ENCODE measurements at regions not wholly inside any gene's neighbourhood (a gene's known extent, or its start where the extent isn't known, plus 50 kb on each side); places are given as distances from the start of the nearest gene placed in this dataset.

DNA sequence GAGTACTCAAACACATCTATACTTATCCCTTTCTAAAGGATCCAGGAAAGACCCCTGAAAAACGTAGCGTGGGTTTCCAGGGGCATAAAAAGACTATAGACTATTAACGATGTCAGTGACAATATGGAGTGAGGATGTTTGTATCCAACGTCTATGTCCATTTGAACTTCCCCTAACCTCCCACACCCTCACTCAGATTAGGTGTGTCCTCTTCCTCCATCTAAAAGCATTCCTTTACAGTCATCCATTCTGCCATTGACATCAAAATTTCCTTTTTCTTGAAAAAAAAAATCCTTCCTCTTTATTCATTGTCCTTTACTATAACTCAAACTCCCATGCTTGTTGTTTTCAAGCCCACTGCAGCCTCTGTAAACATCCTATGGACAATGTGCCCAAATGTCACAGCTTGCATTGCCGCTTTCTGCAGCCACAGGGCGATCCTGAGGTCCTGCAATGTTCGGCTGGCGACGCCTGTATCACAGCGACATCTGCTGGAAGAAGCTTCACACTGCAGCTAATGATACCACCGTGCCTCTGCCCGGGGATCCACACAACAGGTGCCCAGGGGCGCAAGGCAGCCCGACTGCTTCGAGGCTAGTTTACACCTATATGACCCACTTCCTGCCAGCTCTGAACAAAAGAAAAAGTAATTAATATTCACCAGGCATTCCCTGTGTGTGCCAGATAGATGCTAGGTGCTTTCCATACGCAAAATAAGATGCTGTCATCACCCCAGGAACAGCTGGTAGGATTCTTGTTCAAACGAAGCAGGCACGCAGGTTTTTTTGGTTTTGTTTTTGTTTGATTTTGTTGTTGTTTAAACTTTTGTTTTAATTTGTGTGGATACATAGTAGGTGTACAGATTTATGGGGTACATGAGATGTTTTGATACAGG is 267.9 kb upstream of the GHITM start:
- intact Hi-C loops (cut with micrococcal nuclease) (loop anchor here (1.0 to 10.0 kb wide), 7 partner anchors 307 to 1075 kb away; no protein-coding TSS in a partner anchor), dilution Hi-C loops (cut with MboI; ENCODE audit: extremely low pct_ligation_motif_present, low sequenced_read_pairs) (no loop called here)
- H3K4me2 ChIP-seq (ENCODE audit: insufficient read depth, low read length), result no peak overlapping the region
- no TSS peak for BruUV-seq (replicated peaks)
- no peaks in the 10 kb centered on the region for H3K4me1 ChIP-seq (ENCODE audit: control insufficient read depth, extremely low read depth, insufficient read depth, low read length)
- no peaks in the 10 kb centered on the region for H4K20me1 ChIP-seq (replicated peaks; ENCODE audit: control insufficient read depth, extremely low read depth, insufficient read depth, low read length)
- no peaks in the 10 kb centered on the region for H3K79me2 ChIP-seq (ENCODE audit: control insufficient read depth, insufficient read depth, low read length)
- FAIRE-seq (peak; percentile 90), DNase-seq (ENCODE audit: low read depth, low spot score) (peak; percentile 69)
- POLR2A ChIA-PET, result no interaction called here
- H3K4me3 ChIP-seq (replicated peaks in 1 of 3; ENCODE audit: insufficient read depth in 1 of 3, low read depth in 1 of 3, low read length in 3 of 3), result no peak overlapping the region
- TF ChIP-seq CTCF (IDR thresholded peaks at IDR 0.05; ENCODE audit: extremely low read depth in 1 of 2, insufficient read depth in 1 of 2, low read depth in 1 of 2, low read length in 2 of 2), result peak; percentile 86 to 92
- no peak for TF ChIP-seq GATA2 (IDR thresholded peaks at IDR 0.05; ENCODE audit: insufficient read depth, insufficient read length, low read depth, low read length)
- TF ChIP-seq POLR2A (IDR thresholded peaks at IDR 0.05; ENCODE audit: low read depth, low read length), result no peak
- no peaks in the 10 kb centered on the region for H3K9me3 ChIP-seq (replicated peaks; ENCODE audit: control insufficient read depth, insufficient read depth, low read length)
- no peaks in the 10 kb centered on the region for H3K9me1 ChIP-seq (replicated peaks; ENCODE audit: control insufficient read depth, extremely low read depth, insufficient read depth, low read length)
- H2AFZ ChIP-seq (ENCODE audit: low read depth, low read length), result no peak overlapping the region
- H3K9ac ChIP-seq (replicated peaks; ENCODE audit: extremely low read depth, insufficient read depth, low read length), result no peak overlapping the region
- no peak overlapping the region for H3K27ac ChIP-seq (ENCODE audit: insufficient read depth, low read depth, low read length)
- H3K36me3 ChIP-seq (ENCODE audit: control insufficient read depth in 2 of 2, extremely low read depth in 1 of 2, insufficient read depth in 2 of 2, low read length in 2 of 2), result no peaks in the 10 kb centered on the region
- H3K27me3 ChIP-seq (ENCODE audit: control insufficient read depth in 2 of 2, insufficient read depth in 2 of 2, low read length in 2 of 2), result no peaks in the 10 kb centered on the region
- CTCF ChIA-PET, result interaction anchor here (0.6 to 3.2 kb wide), 89 partner anchors 9 to 1094 kb away, joined by 3 to 114 read pairs (median 4); no protein-coding TSS in a partner anchor

DNA sequence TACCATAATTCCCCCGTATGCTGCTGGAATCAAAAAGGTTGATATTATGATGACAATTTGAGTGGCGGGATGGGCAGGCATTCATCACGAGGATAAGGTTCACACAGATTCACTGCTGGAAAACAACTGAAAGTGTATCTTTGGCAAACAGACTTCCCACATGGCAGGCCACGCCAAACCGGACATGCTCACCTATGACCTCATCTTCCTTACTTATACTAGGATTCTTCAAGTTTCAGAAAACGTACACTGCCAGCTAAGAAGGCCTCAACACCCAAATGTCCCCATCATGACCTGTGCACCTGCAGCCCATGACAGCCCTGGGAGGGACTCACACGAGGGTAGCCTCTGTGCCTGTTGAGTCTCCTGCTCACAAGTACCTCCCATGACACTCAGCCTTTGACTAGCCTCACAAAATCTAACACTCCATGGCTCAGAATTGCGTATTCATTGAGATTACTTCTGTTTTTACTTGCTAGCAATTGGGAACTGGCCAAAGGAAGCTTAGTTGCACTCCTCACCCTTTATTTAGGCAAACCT is 259.0 kb upstream of the GHITM start:
- DNase-seq (ENCODE audit: low read depth, low spot score) (peak; percentile 21), FAIRE-seq (no peak)
- H3K36me3 ChIP-seq (ENCODE audit: control insufficient read depth in 2 of 2, extremely low read depth in 1 of 2, insufficient read depth in 2 of 2, low read length in 2 of 2), result no peaks in the 10 kb centered on the region
- H3K4me1 ChIP-seq (ENCODE audit: control insufficient read depth, extremely low read depth, insufficient read depth, low read length), result no peaks in the 10 kb centered on the region
- H3K27ac ChIP-seq (ENCODE audit: insufficient read depth, low read depth, low read length), result no peak overlapping the region
- H4K20me1 ChIP-seq (replicated peaks; ENCODE audit: control insufficient read depth, extremely low read depth, insufficient read depth, low read length), result no peaks in the 10 kb centered on the region
- H3K4me3 ChIP-seq (replicated peaks in 1 of 3; ENCODE audit: insufficient read depth in 1 of 3, low read depth in 1 of 3, low read length in 3 of 3), result no peak overlapping the region
- no peak for TF ChIP-seq JUN (IDR thresholded peaks at IDR 0.05; ENCODE audit: borderline replicate concordance, insufficient read depth, insufficient read length, low read depth)
- no peak for TF ChIP-seq GATA2 (IDR thresholded peaks at IDR 0.05; ENCODE audit: insufficient read depth, insufficient read length, low read depth, low read length)
- no peak for TF ChIP-seq EZH2 (IDR thresholded peaks at IDR 0.05; ENCODE audit: borderline replicate concordance, low read depth, low read length, severe bottlenecking)
- no peak for TF ChIP-seq MYC (IDR thresholded peaks at IDR 0.05; ENCODE audit: low read depth, low read length)
- TF ChIP-seq CTCF (IDR thresholded peaks at IDR 0.05; ENCODE audit: extremely low read depth in 1 of 2, insufficient read depth in 1 of 2, low read depth in 1 of 2, low read length in 2 of 2), result no peak
- no peak for TF ChIP-seq POLR2AphosphoS5 (IDR thresholded peaks at IDR 0.05; ENCODE audit: insufficient read depth, low read depth, low read length)
- BruUV-seq (replicated peaks), result no TSS peak
- dilution Hi-C loops (cut with MboI; ENCODE audit: extremely low pct_ligation_motif_present, low sequenced_read_pairs) (no loop called here), intact Hi-C loops (cut with micrococcal nuclease) (no loop called here)
- ChIA-PET POLR2A (no interaction called here), CTCF (no interaction called here)
- H3K9me3 ChIP-seq (replicated peaks; ENCODE audit: control insufficient read depth, insufficient read depth, low read length), result no peaks in the 10 kb centered on the region
- H3K4me2 ChIP-seq (ENCODE audit: insufficient read depth, low read length), result no peak overlapping the region
- no peaks in the 10 kb centered on the region for H3K9me1 ChIP-seq (replicated peaks; ENCODE audit: control insufficient read depth, extremely low read depth, insufficient read depth, low read length)
- no peak overlapping the region for H2AFZ ChIP-seq (ENCODE audit: low read depth, low read length)
- no peak overlapping the region for H3K9ac ChIP-seq (replicated peaks; ENCODE audit: extremely low read depth, insufficient read depth, low read length)
- no peaks in the 10 kb centered on the region for H3K79me2 ChIP-seq (ENCODE audit: control insufficient read depth, insufficient read depth, low read length)
- no peaks in the 10 kb centered on the region for H3K27me3 ChIP-seq (ENCODE audit: control insufficient read depth in 2 of 2, insufficient read depth in 2 of 2, low read length in 2 of 2)

Measured in endothelial cell of umbilical vein (primary cell).